Activated CD8-positive, alpha-beta memory T cell treated with anti-CD3 and anti-CD28 coated beads, Interleukin-2, amount 50 U/mL, for 24 hours (primary cell): ENCODE measurements at regions not wholly inside any gene's neighbourhood (a gene's known extent, or its start where the extent isn't known, plus 50 kb on each side); places are given as distances from the start of the nearest gene placed in this dataset.

Source experiments
- DNase-seq: peaks from one replicate; pipeline ENCODE4 v3.0.0-alpha.2; 2020; ENCODE audit errors: extremely low read depth

DNA sequence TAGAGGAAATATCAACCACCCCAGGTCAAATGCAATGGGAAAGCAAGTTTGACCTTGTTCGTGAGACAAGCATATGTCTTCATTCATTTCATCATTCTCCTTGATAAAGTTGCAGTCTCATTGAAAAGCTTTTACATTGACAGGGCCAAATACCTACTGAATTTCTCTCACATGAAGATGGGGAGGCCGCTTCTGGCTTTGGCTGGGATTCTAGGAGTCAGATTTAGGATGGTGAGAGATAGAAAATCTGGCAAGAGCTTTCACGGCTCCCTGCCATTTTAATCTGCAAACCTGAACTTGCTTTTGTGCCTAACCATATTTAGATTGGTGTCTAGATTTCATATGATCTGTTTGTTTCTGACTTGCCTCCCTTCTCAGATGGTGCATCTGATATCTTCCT lies 88.0 kb downstream of the TMEM100 start:
- no peak for DNase-seq

DNA sequence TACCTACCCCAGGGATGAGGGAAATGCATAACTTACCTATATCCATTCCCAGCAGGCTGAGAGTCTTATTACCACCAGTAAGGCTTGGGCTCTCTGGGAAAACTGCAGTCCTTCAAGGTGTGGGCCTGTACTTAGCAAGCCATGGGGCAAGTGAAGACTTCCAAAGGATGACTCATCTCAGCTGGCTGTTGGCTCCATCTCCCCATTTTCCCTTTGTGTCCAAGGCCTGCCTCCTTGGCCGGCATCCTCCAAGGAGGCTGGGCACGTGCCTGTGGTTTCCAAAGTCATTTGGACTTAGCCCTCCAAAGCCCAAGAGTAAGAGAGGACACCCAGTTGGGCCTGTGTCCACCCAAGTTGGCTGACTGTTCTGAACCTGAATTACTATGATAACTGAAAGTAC lies 89.8 kb downstream of the TMEM100 start:
- no peak for DNase-seq

DNA sequence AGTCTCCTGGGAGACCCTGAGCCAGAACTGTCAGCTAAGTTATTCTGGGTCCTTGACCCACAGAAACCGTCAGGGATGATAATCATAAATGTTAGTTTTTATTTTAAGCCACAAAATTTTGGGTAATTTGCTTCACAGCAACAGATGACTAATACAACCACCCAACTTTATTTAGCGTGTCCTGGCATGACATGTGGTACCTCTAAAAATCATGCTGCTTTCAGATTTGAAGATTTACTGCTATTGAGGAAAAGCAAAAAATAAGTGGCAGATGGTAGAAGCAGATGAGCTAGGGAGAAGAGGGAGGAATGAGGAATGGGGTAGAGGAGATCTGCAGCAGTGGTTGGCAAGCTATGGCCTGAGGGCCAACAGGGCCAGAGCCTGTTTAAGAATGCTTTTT lies 90.4 kb downstream of the TMEM100 start:
- DNase-seq: no peak

DNA sequence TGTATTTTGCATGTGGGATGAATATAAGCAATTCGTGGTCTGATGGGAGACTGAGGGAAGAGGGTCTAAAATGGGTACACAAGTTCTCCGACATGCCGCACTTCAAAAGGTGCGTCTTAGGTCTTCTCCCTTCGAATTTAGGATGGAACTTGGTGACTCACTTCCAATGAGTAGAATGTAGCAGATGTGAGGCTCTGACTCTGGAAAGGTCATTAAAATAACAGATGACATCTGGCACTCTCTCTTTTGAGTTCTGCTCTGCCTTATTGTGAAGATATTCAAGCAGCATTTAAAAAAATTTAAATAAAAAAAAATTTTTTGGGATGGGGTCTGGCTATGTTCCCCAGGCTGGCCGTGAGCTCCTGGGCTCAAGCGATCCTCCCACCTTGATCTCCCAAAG lies 92.7 kb downstream of the TMEM100 start:
- DNase-seq: no peak

DNA sequence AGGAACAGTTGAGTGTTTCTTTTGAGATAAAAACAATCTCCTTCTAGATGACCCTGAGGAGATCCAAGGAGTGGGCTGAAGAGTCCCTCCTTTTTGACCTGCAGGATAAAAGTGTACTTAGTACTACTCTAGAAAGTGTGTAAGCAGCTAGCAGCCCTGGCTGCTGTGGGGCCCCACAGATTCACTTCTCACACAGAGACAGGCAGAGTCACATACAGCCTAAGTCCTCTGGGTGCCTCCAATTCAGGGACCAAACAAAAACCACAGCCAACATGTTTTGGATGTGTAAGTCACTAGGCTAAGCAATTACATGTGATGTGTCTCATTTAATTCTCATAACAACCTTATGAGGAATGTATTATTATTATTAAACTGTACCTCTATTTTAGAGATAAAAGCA lies 97.1 kb downstream of the TMEM100 start:
- no peak for DNase-seq

DNA sequence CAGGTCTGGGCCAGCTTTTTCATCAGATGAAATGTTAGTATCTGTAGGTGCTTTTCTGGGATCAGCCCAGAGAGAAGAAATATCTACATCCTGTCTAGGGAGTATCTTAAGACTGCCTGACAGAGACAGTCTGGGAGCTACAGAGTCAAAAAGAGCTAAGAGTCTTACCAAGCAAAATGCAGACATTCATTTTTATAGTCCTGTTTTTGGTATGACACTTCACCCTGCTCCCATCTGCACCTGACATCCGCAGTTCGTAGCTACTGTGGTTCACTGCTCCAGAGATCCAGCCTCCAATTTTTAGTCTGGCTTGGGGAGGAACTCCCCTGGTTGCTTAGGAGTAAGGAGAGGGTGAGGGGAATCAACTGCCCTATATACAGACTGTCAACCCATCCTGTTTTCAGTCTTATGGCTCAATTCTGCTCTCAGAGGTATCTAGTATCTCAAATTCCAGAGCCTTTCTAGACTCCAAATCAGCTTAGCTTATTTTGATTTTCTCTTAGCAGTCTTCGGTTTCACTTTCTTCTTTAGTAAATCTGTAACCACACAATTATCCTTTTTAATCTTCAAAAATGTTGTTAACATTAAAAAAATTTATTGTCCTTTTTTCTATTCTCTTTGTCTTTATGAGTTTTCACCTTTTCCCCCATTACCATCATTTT lies 97.8 kb downstream of the TMEM100 start:
- no peak for DNase-seq

DNA sequence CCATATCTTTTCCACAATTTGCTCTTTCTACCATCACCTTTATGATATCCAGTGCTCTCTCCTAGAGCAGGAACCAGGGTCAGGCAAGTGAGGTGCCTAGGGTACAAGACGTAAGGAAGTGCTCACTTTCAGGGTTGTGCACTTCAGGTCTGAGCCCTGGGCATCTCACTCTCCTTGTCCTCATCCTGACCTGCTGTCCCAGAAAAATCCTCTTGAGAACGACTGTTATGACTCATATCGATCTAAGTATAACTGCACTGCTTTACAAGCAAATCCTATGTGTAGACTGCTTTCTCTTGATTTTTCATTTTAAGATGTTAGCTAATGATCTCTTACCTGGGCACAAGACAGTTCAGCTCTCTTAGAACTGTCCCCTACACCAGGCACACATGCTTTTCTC lies 100.1 kb downstream of the TMEM100 start:
- no peak for DNase-seq

DNA sequence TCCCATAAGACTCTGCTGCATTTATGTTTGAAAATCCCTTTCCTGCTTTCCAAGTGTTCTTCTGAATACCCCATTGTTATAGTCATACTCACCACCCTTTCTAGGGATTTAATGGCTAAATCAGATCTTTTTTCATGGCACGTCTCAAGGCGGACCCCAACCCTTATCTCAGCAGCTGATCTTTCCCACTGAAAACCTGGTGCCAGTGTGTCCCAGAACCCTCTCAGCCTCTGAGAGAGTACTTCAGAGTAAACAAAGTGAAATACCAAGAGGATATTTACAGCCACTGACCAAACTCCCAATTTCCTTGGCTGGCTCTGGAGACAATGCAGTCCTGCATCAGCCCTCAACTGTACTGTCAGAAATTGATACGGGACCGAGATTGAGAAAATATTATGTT lies 101.7 kb downstream of the TMEM100 start:
- DNase-seq: no peak

DNA sequence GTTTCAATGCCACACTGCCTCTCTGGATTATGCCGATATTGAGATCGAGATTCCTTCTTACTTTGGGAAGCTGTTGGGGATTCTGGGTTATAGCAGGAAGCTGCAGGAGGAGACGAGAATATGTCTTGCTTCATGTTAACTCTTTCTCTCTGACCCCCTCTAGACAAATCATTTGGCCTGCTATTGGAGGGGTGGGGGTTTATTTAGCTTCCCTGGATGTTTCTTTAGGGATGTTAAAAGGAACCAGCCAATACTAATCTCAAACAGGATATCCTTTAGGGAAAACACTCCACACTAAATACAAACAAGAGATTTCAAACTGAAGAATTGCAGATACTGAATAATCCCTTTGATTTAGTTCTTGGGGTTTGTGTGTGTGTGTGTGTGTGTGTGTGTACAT lies 102.6 kb downstream of the TMEM100 start:
- no peak for DNase-seq

DNA sequence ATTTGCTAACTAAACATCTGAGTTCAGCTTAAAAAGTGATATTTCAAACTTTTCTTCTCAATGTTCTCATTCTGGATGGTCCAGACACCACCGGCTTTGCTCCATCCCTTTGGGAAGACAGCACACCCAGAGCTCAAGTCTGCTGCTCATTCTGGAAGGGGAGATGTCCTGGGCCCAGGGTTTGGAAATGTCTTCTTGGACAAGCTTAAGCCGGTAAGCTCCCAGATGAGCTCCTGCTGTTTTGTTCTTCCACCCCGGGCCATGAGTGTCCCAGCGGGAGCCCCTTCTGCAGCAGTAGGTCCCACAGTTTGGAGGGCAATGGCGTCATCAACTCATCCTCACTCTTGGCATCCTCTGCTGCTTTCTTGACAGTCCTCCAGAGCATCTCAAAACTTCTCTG lies 105.2 kb downstream of the TMEM100 start:
- DNase-seq: no peak

DNA sequence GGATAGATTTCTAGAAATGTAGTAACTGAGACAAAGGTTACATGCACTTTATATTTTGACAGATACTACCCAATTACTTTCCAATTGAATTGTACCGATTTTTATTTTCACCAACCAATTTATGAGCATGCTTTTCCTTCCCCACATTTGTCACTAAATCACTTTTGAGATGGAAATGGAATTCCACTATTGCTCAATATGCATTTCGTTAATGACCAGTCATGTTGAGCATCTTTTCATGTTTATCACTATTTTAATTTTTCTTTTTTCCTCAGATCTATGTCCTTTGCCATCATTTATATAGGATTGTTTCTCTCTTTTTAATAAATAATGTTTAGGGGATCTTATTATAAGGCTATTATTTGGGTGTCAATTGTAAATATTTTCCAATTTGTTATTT lies 102.8 kb upstream of the SMIM36 start:
- no peak for DNase-seq

DNA sequence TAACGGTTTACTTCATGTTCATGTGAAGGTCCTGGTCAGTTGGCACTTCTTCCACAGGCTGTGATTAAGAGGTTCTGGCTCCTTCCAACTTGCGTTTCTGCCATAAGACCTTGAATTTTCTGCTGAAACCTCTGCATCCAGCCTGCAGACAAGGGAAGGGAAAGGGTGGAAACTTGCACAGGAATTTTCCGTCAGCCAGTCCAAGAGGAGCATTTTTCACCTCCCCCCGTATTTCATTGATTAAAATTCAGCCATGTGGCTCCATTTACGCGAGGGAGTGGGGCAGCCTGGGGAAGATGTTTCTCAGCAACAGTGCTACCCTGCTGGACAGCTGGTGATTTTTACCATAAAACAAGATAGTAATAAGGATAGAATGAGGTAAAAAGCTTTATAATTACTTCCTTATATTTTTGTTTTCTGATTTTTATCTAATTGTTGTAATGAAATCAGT lies 101.5 kb upstream of the SMIM36 start:
- no peak for DNase-seq

DNA sequence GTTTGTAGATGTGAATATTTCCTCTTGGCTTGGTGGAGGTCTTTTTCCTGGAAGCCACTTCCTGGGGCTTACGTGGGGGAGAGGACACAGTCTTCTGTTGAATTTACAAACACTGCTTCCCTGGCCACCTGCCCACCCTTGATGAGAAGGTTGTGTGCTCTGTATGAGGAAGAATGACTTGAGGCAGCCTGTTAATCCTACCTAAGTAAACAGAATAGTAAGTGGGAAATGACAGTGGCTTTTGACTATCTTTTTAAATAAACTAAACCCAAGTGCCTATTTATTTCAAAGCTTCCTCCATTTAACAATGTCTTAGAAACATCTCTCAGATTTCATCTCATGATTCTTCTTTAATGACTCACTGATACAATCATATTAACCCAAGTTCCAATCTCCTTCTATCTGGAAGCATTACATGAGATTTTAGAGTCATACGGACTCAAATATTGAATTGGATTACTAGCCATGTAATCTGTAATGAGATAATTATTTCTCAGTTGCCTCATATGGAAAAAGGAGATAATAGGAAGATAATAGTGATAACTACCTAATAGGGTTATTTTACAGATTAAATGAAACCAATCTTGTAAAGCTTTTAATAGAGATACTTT lies 96.6 kb upstream of the SMIM36 start:
- no peak for DNase-seq

DNA sequence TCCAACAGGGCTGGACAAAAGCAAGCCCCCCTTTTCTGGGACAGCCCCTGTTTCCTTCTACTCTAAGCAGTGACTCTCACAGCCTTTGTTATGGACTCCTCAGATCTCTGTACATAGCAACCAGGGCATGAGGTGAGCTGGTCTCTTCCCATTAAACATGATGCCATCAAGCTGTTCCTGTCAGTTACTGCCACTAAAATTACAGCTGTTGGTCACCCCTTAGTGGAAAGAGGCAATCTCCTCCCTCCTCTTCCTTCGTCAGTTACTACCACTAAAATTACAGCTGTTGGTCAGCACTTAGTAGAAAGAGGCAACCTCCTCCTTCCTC lies 95.2 kb upstream of the SMIM36 start:
- DNase-seq: no peak

DNA sequence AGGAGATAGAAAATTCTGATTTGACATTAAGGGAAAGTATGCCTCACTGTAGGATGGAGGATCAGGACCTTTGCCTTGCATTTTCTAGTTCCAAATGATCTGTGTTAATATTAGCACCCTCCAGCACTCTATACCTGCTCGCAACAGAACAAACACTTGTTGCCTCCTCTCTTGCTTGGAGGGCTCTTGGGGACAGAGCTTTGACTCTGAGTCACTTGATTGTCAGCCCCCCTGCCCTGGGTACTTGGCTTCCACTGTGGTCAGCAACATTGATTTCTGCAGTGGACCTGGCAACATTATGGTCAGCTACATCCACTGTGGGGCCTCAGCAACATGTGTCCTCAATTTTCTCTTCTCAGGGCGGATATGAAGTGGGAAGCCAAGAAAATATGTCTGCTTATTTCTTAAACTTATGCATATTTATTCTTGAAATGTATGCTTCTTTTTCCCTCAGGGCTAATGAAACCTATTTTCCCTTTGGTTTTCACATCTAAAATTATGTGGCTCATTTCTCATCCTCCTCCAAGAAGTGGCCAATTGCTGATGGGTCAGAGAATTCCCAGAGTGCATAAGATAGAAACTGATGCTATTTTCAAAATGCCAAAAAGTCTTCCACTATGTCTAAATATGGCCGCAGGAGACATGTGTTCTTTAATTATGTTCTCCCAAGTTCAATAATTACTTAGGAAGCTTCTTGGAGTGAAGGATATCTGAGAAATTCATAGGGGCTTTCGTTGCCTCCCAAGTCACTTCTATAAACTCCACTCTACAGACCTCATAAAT lies 94.6 kb upstream of the SMIM36 start:
- no peak for DNase-seq

DNA sequence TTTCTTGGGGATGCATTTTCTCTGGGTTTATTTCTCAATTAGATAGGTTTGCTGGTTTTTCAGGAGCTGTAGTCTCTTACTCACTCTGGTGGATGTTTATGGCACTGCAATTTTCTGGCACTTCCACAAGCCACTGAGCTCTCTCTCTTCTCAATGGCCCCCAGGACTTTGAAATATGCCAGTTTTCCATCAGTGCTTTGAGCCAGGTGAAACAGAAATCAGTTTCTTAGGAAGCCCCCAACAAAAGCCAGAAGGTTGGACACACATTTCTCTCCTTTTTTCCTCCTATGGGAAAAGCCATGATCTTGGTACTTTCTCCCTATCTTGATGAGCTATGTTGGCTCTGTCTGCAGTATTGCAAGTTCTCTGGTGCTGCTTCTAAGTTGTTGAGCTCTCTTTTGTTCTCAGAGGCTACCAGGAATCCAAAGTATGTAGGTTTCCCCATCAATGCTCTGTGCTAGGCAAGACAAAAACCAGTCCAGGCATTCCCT lies 90.7 kb upstream of the SMIM36 start:
- DNase-seq: no peak

DNA sequence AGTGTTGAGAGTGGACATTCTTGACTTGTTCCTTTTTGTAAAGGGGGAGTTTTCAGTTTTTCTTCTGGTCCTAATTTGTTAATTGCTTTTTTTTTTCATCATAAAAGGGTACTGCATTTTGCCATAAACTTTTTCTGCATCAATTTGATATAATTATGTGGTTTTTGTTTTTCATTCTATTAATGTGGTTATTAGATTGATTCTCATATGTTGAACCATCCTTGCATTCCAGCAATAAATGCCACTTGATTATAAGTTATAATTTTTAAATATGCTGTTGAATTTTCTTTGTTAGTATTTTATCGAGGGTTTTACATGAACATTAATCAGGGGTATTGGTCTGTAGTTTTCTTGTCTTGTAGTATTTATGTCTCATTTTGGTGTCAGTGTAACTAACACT lies 87.2 kb upstream of the SMIM36 start:
- DNase-seq: no peak

DNA sequence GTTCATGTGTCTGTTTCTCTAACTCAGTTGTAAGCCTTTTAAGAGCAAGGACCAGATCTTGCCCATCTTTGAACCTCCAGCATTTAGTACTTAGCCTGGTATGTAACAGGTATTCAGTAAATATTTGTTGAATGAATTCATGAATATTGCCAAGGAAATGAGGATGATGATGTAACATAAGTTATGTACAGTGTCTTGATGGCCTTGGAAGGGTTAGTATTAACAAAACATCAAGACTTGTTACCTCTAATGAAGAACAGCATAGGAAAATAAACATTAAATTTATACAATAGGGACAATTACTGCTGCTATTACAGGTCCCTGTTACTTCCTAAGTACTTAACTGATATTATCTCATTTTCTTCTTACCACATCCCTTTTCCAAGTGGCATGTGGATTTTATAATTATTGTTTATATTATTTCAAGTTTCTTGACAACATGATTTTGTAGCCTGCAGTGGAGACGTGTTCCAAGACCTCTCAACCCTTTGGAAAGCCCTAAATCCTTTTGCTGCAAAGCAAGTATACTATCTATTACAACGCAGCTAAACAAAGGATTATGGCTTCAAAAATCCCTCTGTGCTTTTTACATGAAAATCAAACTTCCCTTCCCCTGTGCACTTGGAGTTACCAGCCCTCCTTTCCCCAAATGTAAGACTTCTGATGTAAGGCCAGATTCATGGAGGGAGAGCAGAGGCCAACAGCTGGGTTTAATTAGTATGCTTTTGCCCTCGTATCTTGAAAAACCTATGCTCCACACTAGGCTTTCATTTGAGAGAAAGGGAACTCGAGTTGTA lies 77.4 kb upstream of the SMIM36 start:
- DNase-seq: no peak

DNA sequence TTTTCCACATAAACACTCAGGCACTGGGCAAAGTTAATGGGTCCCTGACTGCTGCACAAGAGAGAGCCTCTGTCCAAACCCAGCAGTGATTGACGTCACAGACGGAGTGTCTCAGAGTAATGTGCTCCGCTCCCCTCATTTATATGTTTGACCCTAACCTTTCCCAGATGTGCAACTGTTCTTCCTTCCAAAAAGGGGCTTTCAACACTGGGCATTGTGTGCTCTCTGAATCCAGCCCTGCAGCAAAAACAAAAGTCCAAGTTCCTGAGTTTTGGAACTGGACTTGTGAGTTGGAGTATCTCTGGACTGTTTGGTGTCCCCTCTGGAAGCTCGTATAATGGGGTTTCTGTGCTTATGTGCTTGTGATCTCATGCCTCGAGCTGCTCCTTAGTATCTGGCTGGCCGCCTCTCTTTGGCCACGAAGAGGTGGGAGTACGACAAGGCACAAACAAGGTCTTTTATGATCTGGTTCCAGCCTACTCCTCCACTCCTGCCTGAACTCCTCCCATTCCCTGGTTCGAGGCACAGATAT lies 76.4 kb upstream of the SMIM36 start:
- no peak for DNase-seq

DNA sequence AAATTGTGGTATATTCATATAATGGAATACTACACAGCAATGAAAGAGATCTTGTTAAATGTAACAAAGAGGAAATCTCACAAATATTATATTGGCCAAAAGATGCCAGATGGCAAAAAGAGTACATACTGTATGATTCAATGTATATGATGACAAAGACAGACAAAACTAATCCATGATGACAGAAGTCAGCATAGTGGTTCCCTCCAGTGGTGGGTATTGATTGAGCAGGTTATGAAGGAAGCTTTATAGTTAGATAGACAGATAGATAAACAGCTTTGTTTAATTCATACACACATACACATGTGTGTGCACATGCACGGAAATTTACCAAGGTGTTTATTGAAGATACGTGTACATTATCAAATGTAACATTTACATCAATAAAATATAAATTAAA lies 74.4 kb upstream of the SMIM36 start:
- no peak for DNase-seq

DNA sequence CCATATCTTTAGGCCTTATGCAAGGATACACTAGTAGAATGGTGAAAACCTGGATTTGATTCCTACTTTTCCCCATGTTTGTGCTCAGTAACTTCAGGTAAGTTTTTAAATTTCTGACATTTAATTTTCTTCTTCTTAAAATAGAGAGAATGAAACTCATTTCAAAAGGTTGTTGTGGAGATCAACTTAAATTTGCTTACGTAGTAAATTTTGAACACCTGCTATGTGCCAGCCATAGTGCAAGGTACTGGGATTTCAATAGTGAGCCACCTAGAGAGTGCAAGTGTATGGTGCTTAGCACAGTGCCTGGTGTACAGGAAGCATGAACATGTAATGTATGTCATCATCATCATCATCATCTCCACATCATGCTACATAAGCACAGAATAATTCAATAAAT lies 73.6 kb upstream of the SMIM36 start:
- DNase-seq: no peak

DNA sequence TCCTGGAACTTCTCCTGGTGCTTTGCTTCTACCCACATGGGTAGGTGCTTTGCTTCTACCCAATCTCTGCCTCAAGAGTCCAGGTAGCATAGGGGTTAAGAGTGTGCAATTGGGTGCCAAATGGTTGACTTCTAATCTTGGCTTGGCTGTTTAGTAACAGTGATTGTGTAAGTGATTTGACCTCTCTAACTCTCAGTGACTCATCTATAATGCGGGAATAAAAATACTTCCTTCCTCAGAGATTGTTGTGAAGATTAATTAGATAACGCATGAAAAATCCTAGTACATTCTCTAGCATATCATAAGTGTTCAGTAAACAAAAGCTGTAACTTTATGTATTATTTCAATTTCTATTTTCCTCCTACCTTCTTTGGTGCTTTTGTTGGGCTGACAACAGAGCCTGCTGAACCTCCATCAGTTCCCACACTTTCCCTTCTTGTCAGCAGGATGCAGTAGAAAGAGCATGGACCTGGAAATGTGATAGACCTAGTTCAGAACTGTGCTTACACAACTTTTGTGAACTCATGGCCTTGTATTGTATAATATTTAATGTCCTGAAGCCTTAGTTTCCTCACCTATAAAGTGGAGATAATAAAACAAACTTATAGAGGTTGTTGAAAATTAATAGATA lies 72.9 kb upstream of the SMIM36 start:
- no peak for DNase-seq
